ENCODE measurements at regions not wholly inside any gene's neighbourhood (a gene's known extent, or its start where the extent isn't known, plus 50 kb on each side); places are given as distances from the start of the nearest gene placed in this dataset.

DNA sequence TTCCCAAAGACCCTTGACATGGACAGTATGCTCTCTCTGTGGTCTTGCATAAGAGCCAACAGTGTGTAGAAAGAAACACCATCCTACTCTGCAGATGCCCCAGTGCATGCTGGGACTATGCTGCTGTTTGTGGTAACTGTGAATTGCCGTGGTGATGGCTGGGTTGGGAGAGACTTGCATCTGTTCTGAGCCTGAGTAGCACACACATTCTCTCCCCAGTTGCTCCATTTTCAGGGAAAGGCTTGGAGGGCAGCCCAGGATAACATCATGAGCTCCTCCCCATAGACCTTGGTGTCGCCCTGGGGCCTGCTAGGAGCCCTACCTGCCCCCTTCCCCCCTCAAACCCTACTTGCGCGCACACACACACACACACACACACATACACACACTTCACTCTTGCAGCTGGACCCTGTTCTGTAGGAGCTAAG lies 120.9 kb upstream of the IPO9 start:
- DNase-seq (ENCODE audit: low read depth): no peak
- H3K4me3 ChIP-seq (ENCODE audit: low read depth, low read length): no peak overlapping the region
- TF ChIP-seq, protein P1, sequence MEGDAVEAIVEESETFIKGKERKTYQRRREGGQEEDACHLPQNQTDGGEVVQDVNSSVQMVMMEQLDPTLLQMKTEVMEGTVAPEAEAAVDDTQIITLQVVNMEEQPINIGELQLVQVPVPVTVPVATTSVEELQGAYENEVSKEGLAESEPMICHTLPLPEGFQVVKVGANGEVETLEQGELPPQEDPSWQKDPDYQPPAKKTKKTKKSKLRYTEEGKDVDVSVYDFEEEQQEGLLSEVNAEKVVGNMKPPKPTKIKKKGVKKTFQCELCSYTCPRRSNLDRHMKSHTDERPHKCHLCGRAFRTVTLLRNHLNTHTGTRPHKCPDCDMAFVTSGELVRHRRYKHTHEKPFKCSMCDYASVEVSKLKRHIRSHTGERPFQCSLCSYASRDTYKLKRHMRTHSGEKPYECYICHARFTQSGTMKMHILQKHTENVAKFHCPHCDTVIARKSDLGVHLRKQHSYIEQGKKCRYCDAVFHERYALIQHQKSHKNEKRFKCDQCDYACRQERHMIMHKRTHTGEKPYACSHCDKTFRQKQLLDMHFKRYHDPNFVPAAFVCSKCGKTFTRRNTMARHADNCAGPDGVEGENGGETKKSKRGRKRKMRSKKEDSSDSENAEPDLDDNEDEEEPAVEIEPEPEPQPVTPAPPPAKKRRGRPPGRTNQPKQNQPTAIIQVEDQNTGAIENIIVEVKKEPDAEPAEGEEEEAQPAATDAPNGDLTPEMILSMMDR (IDR thresholded peaks at IDR 0.05; ENCODE audit: control insufficient read depth, extremely low read depth, insufficient read depth): no peak

DNA sequence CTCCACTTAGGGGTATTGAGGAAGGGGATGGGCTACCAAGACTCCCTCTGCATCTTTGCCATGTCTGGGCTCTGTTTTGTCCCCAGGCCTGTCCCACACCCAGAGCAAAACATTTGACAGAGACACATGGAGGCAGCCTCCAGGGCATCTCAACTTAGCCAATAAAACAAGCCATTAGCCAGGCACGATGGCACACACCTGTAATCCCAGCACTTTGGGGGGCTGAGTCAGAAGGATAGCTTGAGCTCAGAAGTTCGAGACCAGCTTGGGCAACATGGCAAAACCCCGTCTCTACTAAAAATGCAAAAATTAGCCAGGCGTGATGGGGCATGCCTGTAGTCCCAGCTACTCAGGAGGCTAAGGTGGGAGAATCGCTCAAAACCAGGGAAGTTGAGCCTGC lies 120.3 kb upstream of the IPO9 start:
- no peak overlapping the region for H3K4me3 ChIP-seq (ENCODE audit: low read depth, low read length)
- TF ChIP-seq, protein P1 (IDR thresholded peaks at IDR 0.05; ENCODE audit: control insufficient read depth, extremely low read depth, insufficient read depth): no peak
- no peak for DNase-seq (ENCODE audit: low read depth)

DNA sequence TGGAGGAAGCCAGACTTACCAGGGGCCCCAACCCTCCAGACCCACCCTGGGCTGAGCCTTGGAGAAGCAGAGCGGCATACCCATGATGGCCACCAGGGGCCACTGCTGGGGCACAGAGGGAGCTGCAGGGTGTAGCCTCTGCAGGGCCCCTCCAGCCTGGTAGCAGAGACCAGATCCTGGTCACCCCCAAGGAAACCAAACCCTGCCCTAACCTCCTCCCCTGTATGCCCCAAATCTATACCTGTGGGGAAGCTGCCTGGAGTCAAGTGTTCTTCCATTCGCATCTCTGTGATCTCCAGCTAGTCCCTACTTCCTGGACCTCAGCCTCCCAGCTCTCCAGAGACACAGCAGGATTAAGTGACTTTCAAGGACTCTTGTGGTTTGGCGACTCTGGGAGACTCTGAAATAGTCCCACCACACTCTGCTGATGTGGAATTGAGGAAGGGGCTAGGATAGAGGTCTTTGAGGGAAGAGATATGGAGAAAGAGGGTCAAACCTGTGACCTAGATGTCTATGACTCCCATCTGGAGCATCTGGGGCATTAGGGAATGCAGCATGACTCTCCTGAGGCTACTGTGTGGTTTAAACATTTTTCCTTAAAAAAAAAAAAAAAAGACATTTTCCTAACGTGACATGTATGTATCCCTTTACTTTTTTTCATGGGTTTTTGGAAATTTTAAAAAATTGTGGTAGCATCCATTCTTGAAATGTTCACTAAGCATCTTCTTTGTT lies 119.2 kb upstream of the IPO9 start:
- TF ChIP-seq, protein P1 (IDR thresholded peaks at IDR 0.05; ENCODE audit: control insufficient read depth, extremely low read depth, insufficient read depth): peak; percentile 89
- H3K4me3 ChIP-seq (ENCODE audit: low read depth, low read length): no peak overlapping the region
- no peak for DNase-seq (ENCODE audit: low read depth)

DNA sequence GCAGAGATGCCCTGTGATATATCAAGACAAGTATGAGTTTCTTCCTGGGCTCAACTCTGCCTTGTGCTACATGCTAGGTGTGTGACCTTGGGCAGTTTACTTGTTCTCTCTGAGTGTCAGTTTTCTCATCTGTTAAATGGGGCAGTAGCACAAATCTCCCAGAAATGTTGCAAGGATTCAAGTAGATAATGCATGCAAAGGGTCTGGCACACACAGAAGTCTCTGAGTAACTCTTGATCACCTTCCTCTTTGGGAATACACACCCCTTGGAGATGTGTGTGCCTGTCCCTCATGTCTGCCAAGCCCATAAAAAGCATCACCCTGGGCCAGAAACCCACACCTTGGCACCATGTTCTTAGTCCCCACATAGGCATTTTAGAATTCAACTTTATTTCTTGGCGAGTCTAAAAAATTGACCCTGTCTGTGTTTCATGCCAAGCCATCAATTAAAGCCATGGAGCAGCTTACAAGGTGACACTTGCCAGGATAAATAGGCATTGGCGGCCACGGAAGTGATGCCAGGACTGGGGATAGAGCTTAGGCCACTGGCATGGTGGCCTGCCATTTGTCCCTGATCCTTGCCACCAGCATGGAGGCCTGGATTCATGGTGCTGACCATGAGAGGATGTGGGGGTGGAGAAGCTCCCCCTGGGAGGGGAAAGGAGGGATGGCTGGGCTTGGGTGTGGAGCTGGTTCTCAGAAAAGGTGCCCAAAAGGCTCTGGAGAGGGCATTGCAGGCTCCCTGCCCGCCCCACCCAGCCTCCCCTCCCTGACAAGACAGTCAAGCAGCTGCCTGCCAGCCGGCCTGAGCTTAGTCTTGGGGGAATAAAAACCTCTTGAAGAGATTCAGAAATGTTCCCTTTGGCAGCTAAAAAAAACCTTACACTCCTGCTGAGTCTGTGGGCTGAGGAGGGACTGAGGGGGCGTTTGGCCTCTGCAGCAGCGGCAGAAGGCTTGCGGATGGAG lies 118.0 kb upstream of the IPO9 start:
- no peak for DNase-seq (ENCODE audit: low read depth)
- H3K4me3 ChIP-seq (ENCODE audit: low read depth, low read length): no peak overlapping the region
- TF ChIP-seq, protein P1 (IDR thresholded peaks at IDR 0.05; ENCODE audit: control insufficient read depth, extremely low read depth, insufficient read depth): no peak

DNA sequence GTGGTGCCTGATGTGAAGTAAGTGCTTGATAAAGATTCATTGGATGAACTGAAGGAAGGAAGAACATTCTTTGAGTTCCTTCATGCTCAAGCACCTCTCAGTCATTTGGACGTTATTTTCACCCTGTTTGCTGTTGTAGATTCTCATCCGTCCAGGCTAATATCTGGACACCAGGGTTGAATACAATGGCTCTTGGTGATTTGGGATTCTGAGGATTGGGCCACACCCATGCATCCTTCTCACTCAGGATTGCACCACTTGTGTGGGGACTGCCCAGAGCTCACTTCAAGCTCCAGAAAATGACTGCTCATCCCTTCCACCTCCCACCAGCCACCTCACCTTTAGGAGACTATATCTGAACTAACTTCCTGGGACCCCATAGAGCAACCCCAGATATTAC lies 117.1 kb upstream of the IPO9 start:
- no peak for DNase-seq (ENCODE audit: low read depth)
- TF ChIP-seq, protein P1 (IDR thresholded peaks at IDR 0.05; ENCODE audit: control insufficient read depth, extremely low read depth, insufficient read depth): no peak

DNA sequence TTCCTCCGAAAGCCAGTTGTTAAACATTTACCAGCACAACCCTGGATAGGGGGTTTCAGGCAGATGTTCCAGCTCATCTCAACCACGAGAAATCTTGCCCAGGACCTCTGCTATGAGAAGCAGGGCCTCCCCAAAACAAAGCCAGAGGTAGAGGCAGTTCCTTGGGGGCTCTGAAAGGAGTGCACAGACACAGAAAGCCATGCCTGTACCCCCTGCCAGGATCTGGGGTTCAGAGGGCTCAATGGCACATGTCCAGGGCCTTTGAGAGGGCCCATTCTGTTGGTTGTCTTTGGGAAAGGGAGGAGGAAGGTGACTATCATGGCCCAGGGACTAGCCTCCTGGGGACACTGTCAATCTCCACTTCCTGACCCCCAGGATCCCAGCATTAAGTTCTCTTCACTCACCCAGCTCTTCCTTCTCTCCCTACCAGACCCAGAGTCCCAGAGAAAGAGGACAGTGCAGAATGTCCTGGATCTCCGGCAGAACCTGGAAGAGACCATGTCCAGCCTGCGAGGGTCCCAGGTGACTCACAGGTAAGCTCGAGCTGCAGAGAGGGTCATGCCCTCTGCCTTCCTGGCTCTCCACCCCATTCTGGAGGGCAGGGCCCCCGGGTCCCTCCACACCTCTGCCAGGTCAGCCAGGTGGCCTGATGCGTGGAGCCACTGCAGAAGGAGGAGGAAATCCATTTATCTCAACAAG lies 116.4 kb upstream of the IPO9 start:
- DNase-seq (ENCODE audit: low read depth): no peak
- TF ChIP-seq, protein P1 (IDR thresholded peaks at IDR 0.05; ENCODE audit: control insufficient read depth, extremely low read depth, insufficient read depth): no peak

More for the DNA sequence above, 117.1 kb upstream of the IPO9 start:
- H3K4me3 ChIP-seq (ENCODE audit: low read depth, low read length): no peak overlapping the region

More for the DNA sequence above, 116.4 kb upstream of the IPO9 start:
- H3K4me3 ChIP-seq (ENCODE audit: low read depth, low read length): no peak overlapping the region
